Adrenal gland (tissue), 9 donors: ENCODE measurements at regions not wholly inside any gene's neighbourhood (a gene's known extent, or its start where the extent isn't known, plus 50 kb on each side); places are given as distances from the start of the nearest gene placed in this dataset.

Experiments used
- DNase-seq, 7 donors: peaks; one replicate each; pipeline ENCODE4 v3.0.0-alpha.2; 2019 to 2020
- H3K27ac ChIP-seq, 5 donors: fragments of 200-600 bp; sonication (generic) in 4 of 5; 1 replicate in 3 of 5; 2 replicates in 2 of 5; pipeline versions ENCODE4 v1.5.1 to v1.8.0; 2016 to 2020; ENCODE audit warnings: mild to moderate bottlenecking in 1 of 5
- H3K27me3 ChIP-seq: fragments of 200-600 bp; 2 replicates; pipeline ENCODE4 v1.8.0; 2021
- H3K36me3 ChIP-seq, 2 donors: fragments of 200-600 bp; replicated peaks in 1 of 2; 1 replicate in 1 of 2; 2 replicates in 1 of 2; pipeline versions ENCODE4 v1.5.1 to v1.8.0; 2018 to 2022
- H3K4me1 ChIP-seq, 2 donors: fragments of 200-600 bp; replicated peaks in 1 of 2; 1 replicate in 1 of 2; 2 replicates in 1 of 2; pipeline versions ENCODE4 v1.5.1 to v1.8.0; 2018 to 2021
- H3K4me3 ChIP-seq, 4 donors: fragments of 200-600 bp; sonication (generic) in 3 of 4; one replicate each; pipeline ENCODE4 v1.5.1; 2016 to 2018
- H3K9me3 ChIP-seq, 3 donors: fragments of 200-600 bp; sonication (generic) in 1 of 3; replicated peaks in 1 of 3; 1 replicate in 2 of 3; 2 replicates in 1 of 3; pipeline versions ENCODE4 v1.5.1 to v1.8.0; 2016 to 2021
- POLR2A ChIP-seq, 2 donors: fragments of 450-650 bp; IDR thresholded peaks; one replicate each; pipeline ENCODE4 v1.6.1; 2017; ENCODE audit warnings: antibody characterized with exemption in 2 of 2, mild to moderate bottlenecking in 2 of 2, moderate library complexity in 1 of 2
- WGBS, 4 donors: extraction: QIAGEN DNeasy Blood & Tissue Kit in 2 of 4; methylation state at CpG; one replicate each; pipeline versions ENCODE4 v1.1.5 to v1.1.7; 2013 to 2017; 5-methylcytosine and 5-hydroxymethylcytosine counted together
- intact Hi-C, 2 donors: fragments of 100-400 bp; cut with DNase I; formaldehyde crosslinking; loops; one replicate each; pipeline versions ENCODE4 v1.14.1 to v1.15.0; 2022 to 2023
- TF ChIP-seq, protein P1 (sequence below), 6 experiments: fragments of 450-650 bp in 4 of 6; fragments of 200-600 bp in 2 of 6; sonication (generic) in 1 of 6; IDR thresholded peaks; 1 replicate in 5 of 6; 2 replicates in 1 of 6; pipeline versions ENCODE4 v1.5.1 to v1.8.0; 2016 to 2021; ENCODE audit warnings: antibody characterized with exemption in 6 of 6, mild to moderate bottlenecking in 2 of 6, moderate library complexity in 1 of 6
- donor health status: healthy with polysubstance abuse.
- donor health status: Bipolar disorder and iron deficiency.
- donor health status: DM: yes; HTN: yes; CAD: no.
- donor health status: DM: no; HTN: no; CAD: no.
- donor health status: DM: no; HTN: no; CAD: no.

DNA sequence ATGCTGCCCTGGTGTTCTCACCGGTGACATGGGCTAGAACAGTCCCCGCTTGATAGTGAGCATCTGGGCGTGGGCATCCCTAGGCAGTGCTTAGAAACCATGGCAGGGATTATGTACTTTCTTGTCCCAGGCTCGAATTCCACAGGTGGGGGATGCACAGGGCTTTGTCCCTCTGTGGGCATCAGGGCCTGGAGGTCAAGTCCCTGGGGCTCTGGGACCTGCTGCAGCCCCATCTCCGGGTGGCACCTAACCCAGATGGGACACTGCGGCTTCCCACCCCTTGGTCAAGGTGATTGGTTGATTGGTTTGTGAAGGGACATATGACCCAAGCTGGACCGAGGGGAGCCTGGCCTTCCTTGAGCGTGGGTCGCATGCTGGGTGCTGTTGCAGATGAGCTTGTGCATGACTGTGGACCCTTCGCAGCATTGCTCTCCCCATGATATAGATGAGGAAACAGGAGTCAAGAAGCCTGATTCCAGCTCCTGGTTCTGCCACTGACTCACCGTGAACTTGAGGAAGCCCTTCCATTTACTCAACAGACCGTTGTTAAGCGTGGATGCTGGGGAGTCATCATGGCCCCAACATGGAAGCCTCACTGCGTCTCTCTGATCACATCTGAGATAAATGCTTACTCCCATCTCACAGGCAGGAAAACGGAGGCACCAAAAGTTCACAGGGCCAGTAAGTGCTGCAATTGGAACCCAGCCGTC is 64.0 kb upstream of the RUNX3 start:
- H3K27ac ChIP-seq, result no peak overlapping the region
- TF ChIP-seq, protein P1, sequence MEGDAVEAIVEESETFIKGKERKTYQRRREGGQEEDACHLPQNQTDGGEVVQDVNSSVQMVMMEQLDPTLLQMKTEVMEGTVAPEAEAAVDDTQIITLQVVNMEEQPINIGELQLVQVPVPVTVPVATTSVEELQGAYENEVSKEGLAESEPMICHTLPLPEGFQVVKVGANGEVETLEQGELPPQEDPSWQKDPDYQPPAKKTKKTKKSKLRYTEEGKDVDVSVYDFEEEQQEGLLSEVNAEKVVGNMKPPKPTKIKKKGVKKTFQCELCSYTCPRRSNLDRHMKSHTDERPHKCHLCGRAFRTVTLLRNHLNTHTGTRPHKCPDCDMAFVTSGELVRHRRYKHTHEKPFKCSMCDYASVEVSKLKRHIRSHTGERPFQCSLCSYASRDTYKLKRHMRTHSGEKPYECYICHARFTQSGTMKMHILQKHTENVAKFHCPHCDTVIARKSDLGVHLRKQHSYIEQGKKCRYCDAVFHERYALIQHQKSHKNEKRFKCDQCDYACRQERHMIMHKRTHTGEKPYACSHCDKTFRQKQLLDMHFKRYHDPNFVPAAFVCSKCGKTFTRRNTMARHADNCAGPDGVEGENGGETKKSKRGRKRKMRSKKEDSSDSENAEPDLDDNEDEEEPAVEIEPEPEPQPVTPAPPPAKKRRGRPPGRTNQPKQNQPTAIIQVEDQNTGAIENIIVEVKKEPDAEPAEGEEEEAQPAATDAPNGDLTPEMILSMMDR (IDR thresholded peaks at IDR 0.05), result no peak
- no peak for TF ChIP-seq POLR2A (IDR thresholded peaks at IDR 0.05)
- H3K27me3 ChIP-seq, result no peaks in the 10 kb centered on the region
- no peak overlapping the region for H3K4me3 ChIP-seq
- no peak for DNase-seq
- intact Hi-C loops, result no loop called here
- WGBS, 4 donors, result 88 to 90% (median 88%) methylated on average over 7 to 16 of the region's 16 CpGs
- no peaks in the 10 kb centered on the region for H3K4me1 ChIP-seq
- H3K36me3 ChIP-seq, result no peaks in the 10 kb centered on the region
- no peaks in the 10 kb centered on the region for H3K9me3 ChIP-seq

DNA sequence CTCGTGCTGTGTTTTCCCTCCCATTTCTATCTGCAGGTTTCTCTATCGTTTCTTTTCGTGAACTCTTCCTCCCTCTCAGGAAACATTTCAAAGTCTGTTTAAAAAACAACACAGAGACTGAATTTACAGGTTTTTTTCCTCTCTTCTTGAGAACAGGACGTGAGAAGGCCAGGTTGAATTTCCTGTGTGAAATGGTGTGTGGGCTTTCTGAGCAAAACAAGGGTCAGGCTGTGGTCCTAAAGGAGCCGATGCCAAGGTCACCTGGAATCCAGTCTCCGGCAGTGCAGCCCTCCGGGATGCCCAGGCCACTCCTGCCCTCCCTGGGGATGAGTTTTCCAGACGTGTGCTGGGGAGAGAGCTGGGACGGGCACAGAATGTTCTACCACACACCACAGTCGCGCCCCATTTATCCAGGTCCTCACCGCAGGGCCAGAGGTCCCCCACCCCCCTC is 62.7 kb upstream of the RUNX3 start:
- no peaks in the 10 kb centered on the region for H3K27me3 ChIP-seq
- no peaks in the 10 kb centered on the region for H3K9me3 ChIP-seq
- no peak overlapping the region for H3K27ac ChIP-seq
- intact Hi-C loops, result no loop called here
- no peaks in the 10 kb centered on the region for H3K36me3 ChIP-seq
- H3K4me1 ChIP-seq, result no peaks in the 10 kb centered on the region
- H3K4me3 ChIP-seq, result no peak overlapping the region
- WGBS, 4 donors, result 63 to 71% (median 69%) methylated on average over 11 to 12 of the region's 12 CpGs
- no peak for TF ChIP-seq POLR2A (IDR thresholded peaks at IDR 0.05)
- TF ChIP-seq, protein P1 (IDR thresholded peaks at IDR 0.05), result no peak
- DNase-seq, result no peak

DNA sequence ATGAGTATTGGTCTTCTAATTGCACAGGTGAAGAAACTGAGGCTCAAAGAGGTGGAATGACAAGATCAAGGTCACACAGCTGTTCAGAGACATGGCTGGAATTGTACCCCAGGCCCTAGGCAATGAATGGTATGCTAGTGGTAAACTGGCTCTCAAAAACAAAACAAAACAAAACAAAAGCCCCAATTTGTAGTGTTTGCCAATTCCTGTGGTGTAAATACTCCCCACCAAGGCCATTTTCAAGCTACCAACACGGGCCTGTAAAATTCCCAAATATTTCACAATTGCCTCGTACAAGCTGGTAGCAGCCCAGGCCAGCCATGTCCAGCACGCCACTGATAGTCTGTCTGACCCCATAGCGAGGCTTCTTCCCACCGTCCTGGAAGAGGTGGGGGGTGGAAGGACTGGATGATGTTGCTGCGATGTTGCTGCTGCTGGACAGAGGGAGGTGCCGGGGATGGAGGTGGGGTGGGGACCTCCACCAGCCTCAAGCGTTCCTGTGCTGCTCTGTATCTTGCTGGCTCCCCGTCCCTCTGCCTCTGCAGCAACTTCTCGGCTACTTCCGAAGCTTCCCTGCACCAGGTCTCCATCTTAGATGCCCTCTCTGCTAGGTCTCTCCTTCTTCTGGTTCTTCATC is 62.2 kb upstream of the RUNX3 start:
- Histone ChIP-seq H3K4me3 (no peak overlapping the region), H3K4me1 (no peaks in the 10 kb centered on the region), H3K36me3 (no peaks in the 10 kb centered on the region), H3K27me3 (no peaks in the 10 kb centered on the region), H3K9me3 (no peaks in the 10 kb centered on the region), H3K27ac (no peak overlapping the region)
- 79 to 86% (median 82%) methylated on average over 11 of the region's 11 CpGs for WGBS, 4 donors
- TF ChIP-seq, protein P1 (IDR thresholded peaks at IDR 0.05), result no peak
- TF ChIP-seq POLR2A (IDR thresholded peaks at IDR 0.05), result no peak
- no peak for DNase-seq
- intact Hi-C loops, result no loop called here

DNA sequence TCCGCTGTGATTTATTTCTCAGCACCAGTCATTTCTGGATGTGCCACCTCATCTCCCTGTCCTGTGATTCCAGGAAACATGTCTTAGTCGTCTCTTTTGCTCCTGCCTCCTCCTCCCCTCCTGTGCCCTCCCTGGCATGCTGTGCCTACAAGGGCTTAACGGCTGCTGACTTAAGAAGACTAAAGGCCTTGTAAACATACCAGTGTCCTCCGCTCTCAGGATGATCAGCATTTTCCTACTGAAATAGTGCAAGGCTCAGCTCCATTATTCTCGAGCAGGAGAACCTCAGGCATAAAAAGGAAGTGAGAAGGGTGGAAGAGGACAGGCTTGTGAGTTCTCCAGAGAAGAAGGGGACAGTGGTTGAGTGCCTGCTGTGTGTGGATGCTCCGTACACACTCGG is 61.6 kb upstream of the RUNX3 start:
- H3K9me3 ChIP-seq, result no peaks in the 10 kb centered on the region
- DNase-seq, result peak in 1 of 7 donors; percentile 17
- no peak overlapping the region for H3K4me3 ChIP-seq
- intact Hi-C loops, result no loop called here
- H3K4me1 ChIP-seq, result no peaks in the 10 kb centered on the region
- no peaks in the 10 kb centered on the region for H3K27me3 ChIP-seq
- no peaks in the 10 kb centered on the region for H3K36me3 ChIP-seq
- WGBS, 4 donors, result 64 to 72% (median 68%) methylated on average over 7 of the region's 7 CpGs
- no peak for TF ChIP-seq POLR2A (IDR thresholded peaks at IDR 0.05)
- TF ChIP-seq, protein P1 (IDR thresholded peaks at IDR 0.05), result no peak
- H3K27ac ChIP-seq, result no peak overlapping the region
